ENCODE measurements at regions not wholly inside any gene's neighbourhood (a gene's known extent, or its start where the extent isn't known, plus 50 kb on each side); places are given as distances from the start of the nearest gene placed in this dataset.

- TF ChIP-seq MEF2A (IDR thresholded peaks at IDR 0.05; ENCODE audit: borderline replicate concordance, low read depth) (no peak), FOSL2 (IDR thresholded peaks at IDR 0.05; ENCODE audit: borderline replicate concordance, low read depth) (no peak), REST (IDR thresholded peaks at IDR 0.05; ENCODE audit: low read depth, low read length) (no peak), RAD21 (IDR thresholded peaks at IDR 0.05; ENCODE audit: low read length) (no peak), MXI1 (IDR thresholded peaks at IDR 0.05; ENCODE audit: low read depth, low read length) (no peak), IRF3 (IDR thresholded peaks at IDR 0.05; ENCODE audit: low read depth, low read length) (no peak), FOXM1 (IDR thresholded peaks at IDR 0.05; ENCODE audit: low read depth) (no peak), USF2 (IDR thresholded peaks at IDR 0.05; ENCODE audit: borderline replicate concordance, low read depth, low read length) (no peak), EZH2phosphoT487 (IDR thresholded peaks at IDR 0.05; ENCODE audit: borderline replicate concordance, low read depth) (no peak), MAX (IDR thresholded peaks at IDR 0.05; ENCODE audit: low read depth) (no peak), SMC3 (IDR thresholded peaks at IDR 0.05; ENCODE audit: low read depth, low read length) (no peak), NRF1 (IDR thresholded peaks at IDR 0.05; ENCODE audit: low read depth, low read length) (no peak), PBX3 (IDR thresholded peaks at IDR 0.05) (no peak), TAF1 (IDR thresholded peaks at IDR 0.05; ENCODE audit: borderline replicate concordance, low read depth, low read length) (no peak), RXRA (IDR thresholded peaks at IDR 0.05; ENCODE audit: borderline replicate concordance, low read depth) (no peak), SIN3A (IDR thresholded peaks at IDR 0.05; ENCODE audit: borderline replicate concordance, low read depth, low read length) (no peak), TCF12 (IDR thresholded peaks at IDR 0.05) (no peak), GABPA (IDR thresholded peaks at IDR 0.05; ENCODE audit: low read depth) (no peak), GATA2 (CRISPR knock-in tag; IDR thresholded peaks at IDR 0.05) (no peak), RCOR1 (IDR thresholded peaks at IDR 0.05; ENCODE audit: low read length) (no peak)
- H3K4me1 ChIP-seq (ENCODE audit: control insufficient read depth in 1 of 2, insufficient read depth in 2 of 2, low read depth in 1 of 2, low read length in 1 of 2), result peaks cover 3 to 7% of the 10 kb centered on the region in 2 experiments
- H4K20me1 ChIP-seq (ENCODE audit: insufficient read depth), result no peaks in the 10 kb centered on the region
- H3F3A ChIP-seq (replicated peaks; ENCODE audit: insufficient read depth), result no peaks in the 10 kb centered on the region
- POLR2A ChIA-PET, result no interaction called here
- CTCF ChIA-PET, result no interaction called here
- no peak overlapping the region for H2AFZ ChIP-seq (ENCODE audit: low read depth)
- 64% methylated on average over 6 of the region's 6 CpGs for WGBS (ENCODE audit: low lambda C conversion rate)
- no peak overlapping the region for H3K9ac ChIP-seq
- DNase-seq, result no peak
- H3K79me2 ChIP-seq (ENCODE audit: insufficient read depth), result no peaks in the 10 kb centered on the region
- H3K9me2 ChIP-seq, result no peaks in the 10 kb centered on the region
- H3K36me3 ChIP-seq (replicated peaks in 1 of 2; ENCODE audit: control insufficient read depth in 1 of 2, insufficient read depth in 2 of 2, low read length in 1 of 2), result no peaks in the 10 kb centered on the region
- no peaks in the 10 kb centered on the region for H3K9me3 ChIP-seq
- H3K4me2 ChIP-seq, result no peak overlapping the region
- H3K27ac ChIP-seq (ENCODE audit: low read depth in 2 of 2, low read length in 1 of 2), result no peak overlapping the region
- no peak overlapping the region for H3K4me3 ChIP-seq (ENCODE audit: low read depth in 2 of 2, low read length in 1 of 2)
- no peaks in the 10 kb centered on the region for H3K27me3 ChIP-seq (ENCODE audit: insufficient read depth)
These were observed 138.9 kb upstream of the TMEM170B start for GRCh38 chr6:11398451-11399326.
